HCT116 (cell line): ENCODE measurements at regions not wholly inside any gene's neighbourhood (a gene's known extent, or its start where the extent isn't known, plus 50 kb on each side); places are given as distances from the start of the nearest gene placed in this dataset.

Experiments used
- ATAC-seq: fragments of 200-7000 bp; cut with Tn5 transposase; 2 replicates; pipeline ENCODE4 v1.9.1; 2020; ENCODE audit warnings: mild to moderate bottlenecking, moderate library complexity
- BruUV-seq: library from RNA; stranded (reverse); fragments of 400-500 nt; replicated peaks from 2 replicates; lab custom pipeline; 2021; lab: Mats Ljungman, UMichigan
- CTCF ChIA-PET: fragments of 300-600 bp; sonication (Branson Sonifier 250); formaldehyde crosslinking; loops from one replicate; lab custom pipeline; 2021; ENCODE audit warnings: antibody characterized with exemption; lab: Charles Lee
- POLR2A ChIA-PET: fragments of 300-600, 350-600 bp; sonication (Branson Sonifier 250); formaldehyde crosslinking; loops from one replicate; lab custom pipeline; 2021; ENCODE audit warnings: antibody characterized with exemption; lab: Charles Lee
- RAD21 ChIA-PET, 2 experiments: fragments of 300-600 bp; sonication (Branson Sonifier 250); formaldehyde crosslinking; loops; one replicate each; lab custom pipeline; 2023; ENCODE audit warnings: low total read pairs in 2 of 2; ENCODE audit not compliant: uncharacterized antibody in 2 of 2, unreplicated experiment in 2 of 2, low non-redundant PET in 1 of 2; lab: Charles Lee
- DNase-seq: peaks from one replicate; pipeline ENCODE4 v3.0.0-alpha.2; 2010; ENCODE audit warnings: low read depth, low spot score
- H2AFZ ChIP-seq: fragments of 200-600 bp; shearing (Covaris generic), sonication (generic); 2 replicates; pipeline ENCODE4 v1.6.1; 2017; ENCODE audit warnings: low read depth, mixed run types, mixed read lengths, antibody characterized with exemption, low read length; ENCODE audit not compliant: poor library complexity, severe bottlenecking
- H3K27ac ChIP-seq: 2 replicates; pipeline ENCODE4 v1.5.1; 2012; ENCODE audit warnings: low read depth, low read length
- H3K27me3 ChIP-seq: fragments of 200-600 bp; sonication (generic); 2 replicates; pipeline ENCODE4 v1.6.1; 2016; ENCODE audit warnings: mixed run types, low read length, mixed read lengths; ENCODE audit not compliant: insufficient read depth
- H3K36me3 ChIP-seq, 2 experiments: fragments of 200-500 bp in 1 of 2; fragments of 200-600 bp in 1 of 2; sonication (Bioruptor generic) in 1 of 2; sonication (generic) in 1 of 2; 2 replicates each; pipeline versions ENCODE4 v1.5.1 to v1.6.1; 2014 to 2016; ENCODE audit warnings: low read length in 2 of 2, inconsistent platforms in 1 of 2, mixed read lengths in 1 of 2, mixed run types in 1 of 2; ENCODE audit not compliant: insufficient read depth in 2 of 2, control insufficient read depth in 1 of 2
- H3K4me1 ChIP-seq, 2 experiments: fragments of 200-600 bp in 1 of 2; sonication (generic) in 1 of 2; 2 replicates each; pipeline versions ENCODE4 v1.5.1 to v1.6.1; 2012 to 2017; ENCODE audit warnings: low read length in 2 of 2, inconsistent platforms in 1 of 2, mild to moderate bottlenecking in 1 of 2, mixed read lengths in 1 of 2, mixed run types in 1 of 2, moderate library complexity in 1 of 2; ENCODE audit not compliant: insufficient read depth in 2 of 2, control insufficient read depth in 1 of 2
- H3K4me2 ChIP-seq: fragments of 200-600 bp; sonication (generic); 2 replicates; pipeline ENCODE4 v1.6.1; 2017; ENCODE audit warnings: mixed run types, low read length, mixed read lengths
- H3K4me3 ChIP-seq, 2 experiments: fragments of 200-600 bp in 1 of 2; sonication (generic) in 1 of 2; replicated peaks in 1 of 2; 2 replicates each; pipeline ENCODE4 v1.5.1; 2011 to 2016; ENCODE audit warnings: low read length in 2 of 2, control low read depth in 1 of 2, low read depth in 1 of 2, mild to moderate bottlenecking in 1 of 2, mixed read lengths in 1 of 2, mixed run types in 1 of 2
- H3K79me2 ChIP-seq: fragments of 200-600 bp; sonication (generic); 2 replicates; pipeline ENCODE4 v1.6.1; 2017; ENCODE audit warnings: mild to moderate bottlenecking, mixed run types, low read length, moderate library complexity, mixed read lengths; ENCODE audit not compliant: insufficient read depth
- H3K9ac ChIP-seq: fragments of 200-600 bp; sonication (generic); 2 replicates; pipeline ENCODE4 v1.6.1; 2016; ENCODE audit warnings: low read length, mixed read lengths
- H3K9me2 ChIP-seq: fragments of 200-600 bp; sonication (generic), shearing (Covaris generic); 2 replicates; pipeline ENCODE4 v1.6.1; 2017; ENCODE audit warnings: mixed run types, mild to moderate bottlenecking, moderate library complexity; ENCODE audit not compliant: insufficient read depth
- H3K9me3 ChIP-seq, 2 experiments: fragments of 200-500 bp in 1 of 2; fragments of 200-600 bp in 1 of 2; sonication (Bioruptor generic) in 1 of 2; sonication (generic) in 1 of 2; 2 replicates each; pipeline ENCODE4 v1.6.1; 2014 to 2017; ENCODE audit warnings: low read length in 2 of 2, mixed read lengths in 2 of 2, inconsistent platforms in 1 of 2, low read depth in 1 of 2, mild to moderate bottlenecking in 1 of 2, mixed run types in 1 of 2, moderate library complexity in 1 of 2; ENCODE audit not compliant: control insufficient read depth in 1 of 2, insufficient read depth in 1 of 2
- H4K20me1 ChIP-seq: fragments of 200-600 bp; sonication (generic), shearing (Covaris generic); 2 replicates; pipeline ENCODE4 v1.6.1; 2017; ENCODE audit warnings: mixed run types, mild to moderate bottlenecking, moderate library complexity; ENCODE audit not compliant: insufficient read depth
- FOSL1 ChIP-seq: IDR thresholded peaks from 2 replicates; pipeline ENCODE4 v1.6.1; 2012; ENCODE audit warnings: low read depth
- POLR2A ChIP-seq: IDR thresholded peaks from 2 replicates; pipeline ENCODE4 v1.7.0; 2011; ENCODE audit warnings: borderline replicate concordance; ENCODE audit not compliant: insufficient read depth, insufficient read length; ENCODE audit errors: extremely low read depth
- POLR2AphosphoS5 ChIP-seq: IDR thresholded peaks from 2 replicates; pipeline ENCODE4 v1.6.1; 2011; ENCODE audit warnings: mild to moderate bottlenecking, low read depth, low read length, moderate library complexity
- RAD21 ChIP-seq: IDR thresholded peaks from 2 replicates; pipeline ENCODE4 v1.6.1; 2012; ENCODE audit warnings: low read depth, mild to moderate bottlenecking
- SRF ChIP-seq: IDR thresholded peaks from 2 replicates; pipeline ENCODE4 v1.6.1; 2012; ENCODE audit warnings: low read depth
- TCF7L2 ChIP-seq: IDR thresholded peaks from 2 replicates; pipeline ENCODE4 v1.7.0; 2011; ENCODE audit warnings: borderline replicate concordance, inconsistent platforms; ENCODE audit not compliant: insufficient read depth, insufficient read length; ENCODE audit errors: extremely low read depth
- YY1 ChIP-seq: IDR thresholded peaks from 2 replicates; pipeline ENCODE4 v1.6.1; 2011; ENCODE audit warnings: low read length, low read depth, moderate library complexity, mild to moderate bottlenecking; ENCODE audit not compliant: insufficient replicate concordance; ENCODE audit errors: extremely low read depth
- ZNF274 ChIP-seq: fragments of 200-500 bp; sonication (Bioruptor generic); IDR thresholded peaks from 2 replicates; pipeline ENCODE4 v1.6.1; 2014; ENCODE audit warnings: mild to moderate bottlenecking, low read depth, low read length, inconsistent platforms
- intact Hi-C: fragments of 100-400 bp; cut with micrococcal nuclease; formaldehyde crosslinking; loops from 2 replicates; pipeline ENCODE4 v1.10.0; 2022
- TF ChIP-seq, protein P1 (sequence below): IDR thresholded peaks from 2 replicates; pipeline ENCODE4 v1.6.1; 2011; ENCODE audit warnings: mild to moderate bottlenecking, low read length, moderate library complexity; ENCODE audit not compliant: insufficient replicate concordance; ENCODE audit errors: extremely low read depth
- TF ChIP-seq, protein P2 (sequence below): IDR thresholded peaks from 2 replicates; pipeline ENCODE4 v1.6.1; 2012
- TF ChIP-seq, protein P3 (sequence below), 3 experiments: fragments of 200-600 bp in 1 of 3; sonication (generic) in 1 of 3; IDR thresholded peaks in 2 of 3; conservative IDR thresholded peaks in 1 of 3; 2 replicates each; pipeline ENCODE4 v1.5.1; 2012 to 2017; ENCODE audit warnings: low read depth in 2 of 3, low read length in 2 of 3, antibody characterized with exemption in 1 of 3, borderline replicate concordance in 1 of 3, control low read depth in 1 of 3, mild to moderate bottlenecking in 1 of 3, mixed read lengths in 1 of 3, mixed run types in 1 of 3, moderate library complexity in 1 of 3; ENCODE audit not compliant: insufficient read depth in 1 of 3

DNA sequence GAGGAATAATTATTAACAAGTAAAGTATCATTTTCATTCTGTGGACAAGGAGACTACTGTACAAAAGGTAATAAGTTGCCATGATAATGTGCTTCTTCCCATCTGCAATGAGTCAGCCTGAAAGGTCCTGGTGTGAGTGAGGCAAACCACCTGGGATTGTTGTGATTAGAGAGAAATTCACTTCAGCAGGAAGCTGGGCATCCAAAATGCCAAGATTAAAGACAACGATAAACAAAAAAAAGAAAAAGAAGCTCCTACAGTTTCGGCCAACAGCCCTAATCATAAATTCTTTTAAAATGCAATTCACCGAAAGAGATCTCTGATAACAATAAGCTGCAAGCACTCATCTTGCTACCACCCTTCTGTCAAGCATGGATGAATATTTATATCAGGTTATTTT, 507.8 kb downstream of the TUSC7 start:
- no peaks in the 10 kb centered on the region for H3K36me3 ChIP-seq
- no peaks in the 10 kb centered on the region; the same call in 1 of the 2 replicates for H4K20me1 ChIP-seq
- H3K27ac ChIP-seq, result no peak overlapping the region
- TF ChIP-seq, protein P1, sequence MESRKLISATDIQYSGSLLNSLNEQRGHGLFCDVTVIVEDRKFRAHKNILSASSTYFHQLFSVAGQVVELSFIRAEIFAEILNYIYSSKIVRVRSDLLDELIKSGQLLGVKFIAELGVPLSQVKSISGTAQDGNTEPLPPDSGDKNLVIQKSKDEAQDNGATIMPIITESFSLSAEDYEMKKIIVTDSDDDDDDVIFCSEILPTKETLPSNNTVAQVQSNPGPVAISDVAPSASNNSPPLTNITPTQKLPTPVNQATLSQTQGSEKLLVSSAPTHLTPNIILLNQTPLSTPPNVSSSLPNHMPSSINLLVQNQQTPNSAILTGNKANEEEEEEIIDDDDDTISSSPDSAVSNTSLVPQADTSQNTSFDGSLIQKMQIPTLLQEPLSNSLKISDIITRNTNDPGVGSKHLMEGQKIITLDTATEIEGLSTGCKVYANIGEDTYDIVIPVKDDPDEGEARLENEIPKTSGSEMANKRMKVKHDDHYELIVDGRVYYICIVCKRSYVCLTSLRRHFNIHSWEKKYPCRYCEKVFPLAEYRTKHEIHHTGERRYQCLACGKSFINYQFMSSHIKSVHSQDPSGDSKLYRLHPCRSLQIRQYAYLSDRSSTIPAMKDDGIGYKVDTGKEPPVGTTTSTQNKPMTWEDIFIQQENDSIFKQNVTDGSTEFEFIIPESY, result no peak
- TF ChIP-seq YY1 (no peak), ZNF274 (no peak), RAD21 (no peak), FOSL1 (no peak), TCF7L2 (no peak), POLR2AphosphoS5 (no peak), POLR2A (no peak), SRF (no peak)
- TF ChIP-seq, protein P2, sequence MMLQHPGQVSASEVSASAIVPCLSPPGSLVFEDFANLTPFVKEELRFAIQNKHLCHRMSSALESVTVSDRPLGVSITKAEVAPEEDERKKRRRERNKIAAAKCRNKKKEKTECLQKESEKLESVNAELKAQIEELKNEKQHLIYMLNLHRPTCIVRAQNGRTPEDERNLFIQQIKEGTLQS, result no peak
- TF ChIP-seq, protein P3, sequence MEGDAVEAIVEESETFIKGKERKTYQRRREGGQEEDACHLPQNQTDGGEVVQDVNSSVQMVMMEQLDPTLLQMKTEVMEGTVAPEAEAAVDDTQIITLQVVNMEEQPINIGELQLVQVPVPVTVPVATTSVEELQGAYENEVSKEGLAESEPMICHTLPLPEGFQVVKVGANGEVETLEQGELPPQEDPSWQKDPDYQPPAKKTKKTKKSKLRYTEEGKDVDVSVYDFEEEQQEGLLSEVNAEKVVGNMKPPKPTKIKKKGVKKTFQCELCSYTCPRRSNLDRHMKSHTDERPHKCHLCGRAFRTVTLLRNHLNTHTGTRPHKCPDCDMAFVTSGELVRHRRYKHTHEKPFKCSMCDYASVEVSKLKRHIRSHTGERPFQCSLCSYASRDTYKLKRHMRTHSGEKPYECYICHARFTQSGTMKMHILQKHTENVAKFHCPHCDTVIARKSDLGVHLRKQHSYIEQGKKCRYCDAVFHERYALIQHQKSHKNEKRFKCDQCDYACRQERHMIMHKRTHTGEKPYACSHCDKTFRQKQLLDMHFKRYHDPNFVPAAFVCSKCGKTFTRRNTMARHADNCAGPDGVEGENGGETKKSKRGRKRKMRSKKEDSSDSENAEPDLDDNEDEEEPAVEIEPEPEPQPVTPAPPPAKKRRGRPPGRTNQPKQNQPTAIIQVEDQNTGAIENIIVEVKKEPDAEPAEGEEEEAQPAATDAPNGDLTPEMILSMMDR (IDR thresholded peaks at IDR 0.05 in 2 of 3, conservative IDR thresholded peaks at IDR 0.05 in 1 of 3; ENCODE audit: borderline replicate concordance in 1 of 3, insufficient read depth in 1 of 3, low read depth in 2 of 3, low read length in 2 of 3), result no peak
- ChIA-PET CTCF (no interaction called here), RAD21 (no interaction called here), POLR2A (no interaction called here)
- DNase-seq (no peak), ATAC-seq (no peak)
- H3K9me2 ChIP-seq, result no peaks in the 10 kb centered on the region
- no peaks in the 10 kb centered on the region for H3K27me3 ChIP-seq
- no peak overlapping the region for H3K9ac ChIP-seq
- H2AFZ ChIP-seq, result no peak overlapping the region
- no peaks in the 10 kb centered on the region for H3K79me2 ChIP-seq
- no TSS peak for BruUV-seq
- no peak overlapping the region for H3K4me2 ChIP-seq
- peaks cover 0 to 9% of the 10 kb centered on the region in 2 experiments; a peak in 1 of 4 replicates for H3K9me3 ChIP-seq
- H3K4me3 ChIP-seq, result no peak overlapping the region
- intact Hi-C loops, result no loop called here
- H3K4me1 ChIP-seq, result no peaks in the 10 kb centered on the region
